ENCODE measurements at regions not wholly inside any gene's neighbourhood (a gene's known extent, or its start where the extent isn't known, plus 50 kb on each side); places are given as distances from the start of the nearest gene placed in this dataset.

GRCh38 chr15:25053000-25053815, 98.4 kb downstream of the SNRPN start:
- Histone ChIP-seq H4K20me1 (ENCODE audit: control insufficient read depth, insufficient read depth, low read length, poor library complexity, severe bottlenecking) (no peaks in the 10 kb centered on the region), H3K4me2 (replicated peaks; ENCODE audit: low read depth, low read length, poor library complexity, severe bottlenecking) (no peak overlapping the region), H3K27ac (ENCODE audit: low read length in 2 of 2) (no peak overlapping the region), H3K4me3 (ENCODE audit: control extremely low read depth in 1 of 5, extremely low read depth in 1 of 5, insufficient read depth in 1 of 5, low read depth in 2 of 5, low read length in 4 of 5) (no peak overlapping the region), H3K9ac (ENCODE audit: low read length) (no peak overlapping the region), H2AFZ (ENCODE audit: insufficient read depth, low read depth, low read length, poor library complexity, severe bottlenecking) (no peak overlapping the region), H3K36me3 (replicated peaks in 1 of 2; ENCODE audit: control extremely low read depth in 1 of 2, control insufficient read depth in 1 of 2, extremely low read depth in 1 of 2, insufficient read depth in 2 of 2, low read length in 1 of 2) (peaks cover 0 to 33% of the 10 kb centered on the region in 2 experiments), H3K27me3 (replicated peaks in 1 of 4; ENCODE audit: control extremely low read depth in 1 of 4, control insufficient read depth in 3 of 4, insufficient read depth in 4 of 4, low read length in 3 of 4) (no peaks in the 10 kb centered on the region), H3K79me2 (ENCODE audit: control insufficient read depth, insufficient read depth, low read length) (no peaks in the 10 kb centered on the region), H3K9me3 (ENCODE audit: control extremely low read depth in 1 of 3, control insufficient read depth in 2 of 3, insufficient read depth in 1 of 3, low read length in 2 of 3) (peaks cover 2 to 95% (median 94%) of the 10 kb centered on the region in 3 donors), H3K4me1 (ENCODE audit: control insufficient read depth in 2 of 2, insufficient read depth in 2 of 2, low read length in 2 of 2) (no peaks in the 10 kb centered on the region)
- ChIA-PET POLR2A (no interaction called here), CTCF (no interaction called here)
- intact Hi-C loops (cut with micrococcal nuclease): no loop called here
- Mint-ChIP-seq H3K4me1 (no peaks in the 10 kb centered on the region), H3K4me3 (no peak overlapping the region), H3K27me3 (no peaks in the 10 kb centered on the region), H3K27ac (no peak overlapping the region), H3K9me3 (ENCODE audit: insufficient read depth) (peaks cover 32% of the 10 kb centered on the region)
- ATAC-seq (ENCODE audit: low read depth) (no peak), DNase-seq (no peak)
- WGBS (ENCODE audit: insufficient coverage): 97% methylated on average over 14 of the region's 20 CpGs
- TF ChIP-seq EZH2 (IDR thresholded peaks at IDR 0.05; ENCODE audit: borderline replicate concordance, insufficient read depth, low read depth, low read length, poor library complexity, severe bottlenecking) (no peak), CTCF (IDR thresholded peaks at IDR 0.05) (no peak)

GRCh38 chr15:25054329-25054728, 99.5 kb downstream of the SNRPN start:
- peaks cover 0 to 44% of the 10 kb centered on the region in 2 experiments for H3K36me3 ChIP-seq (replicated peaks in 1 of 2; ENCODE audit: control extremely low read depth in 1 of 2, control insufficient read depth in 1 of 2, extremely low read depth in 1 of 2, insufficient read depth in 2 of 2, low read length in 1 of 2)
- H3K9ac ChIP-seq (ENCODE audit: low read length): no peak overlapping the region
- ATAC-seq (ENCODE audit: low read depth): no peak
- no peak for TF ChIP-seq CTCF (IDR thresholded peaks at IDR 0.05)
- no peak for TF ChIP-seq EZH2 (IDR thresholded peaks at IDR 0.05; ENCODE audit: borderline replicate concordance, insufficient read depth, low read depth, low read length, poor library complexity, severe bottlenecking)
- no peaks in the 10 kb centered on the region for H3K27me3 ChIP-seq (replicated peaks in 1 of 4; ENCODE audit: control extremely low read depth in 1 of 4, control insufficient read depth in 3 of 4, insufficient read depth in 4 of 4, low read length in 3 of 4)
- DNase-seq: no peak
- H3K9me3 Mint-ChIP-seq (ENCODE audit: insufficient read depth): peaks cover 39% of the 10 kb centered on the region
- H3K27me3 Mint-ChIP-seq: no peaks in the 10 kb centered on the region
- no peaks in the 10 kb centered on the region for H4K20me1 ChIP-seq (ENCODE audit: control insufficient read depth, insufficient read depth, low read length, poor library complexity, severe bottlenecking)
- H3K4me3 Mint-ChIP-seq: no peak overlapping the region
- H3K4me3 ChIP-seq (ENCODE audit: control extremely low read depth in 1 of 5, extremely low read depth in 1 of 5, insufficient read depth in 1 of 5, low read depth in 2 of 5, low read length in 4 of 5): no peak overlapping the region
- POLR2A ChIA-PET: no interaction called here
- intact Hi-C loops (cut with micrococcal nuclease): no loop called here
- CTCF ChIA-PET: no interaction called here
- no peaks in the 10 kb centered on the region for H3K4me1 ChIP-seq (ENCODE audit: control insufficient read depth in 2 of 2, insufficient read depth in 2 of 2, low read length in 2 of 2)
- peaks cover 0 to 99% (median 96%) of the 10 kb centered on the region in 3 donors for H3K9me3 ChIP-seq (ENCODE audit: control extremely low read depth in 1 of 3, control insufficient read depth in 2 of 3, insufficient read depth in 1 of 3, low read length in 2 of 3)
- H3K4me2 ChIP-seq (replicated peaks; ENCODE audit: low read depth, low read length, poor library complexity, severe bottlenecking): no peak overlapping the region
- H3K79me2 ChIP-seq (ENCODE audit: control insufficient read depth, insufficient read depth, low read length): no peaks in the 10 kb centered on the region
- H2AFZ ChIP-seq (ENCODE audit: insufficient read depth, low read depth, low read length, poor library complexity, severe bottlenecking): no peak overlapping the region
- H3K4me1 Mint-ChIP-seq: no peaks in the 10 kb centered on the region
- H3K27ac ChIP-seq (ENCODE audit: low read length in 2 of 2): no peak overlapping the region
- 95% methylated on average over 8 of the region's 8 CpGs for WGBS (ENCODE audit: insufficient coverage)
- no peak overlapping the region for H3K27ac Mint-ChIP-seq
